ENCODE measurements at regions not wholly inside any gene's neighbourhood (a gene's known extent, or its start where the extent isn't known, plus 50 kb on each side); places are given as distances from the start of the nearest gene placed in this dataset.

- DNase-seq (ENCODE audit: low spot score), result no peak
- no peak overlapping the region for H3K27ac ChIP-seq (ENCODE audit: low read depth in 1 of 2, low read length in 2 of 2)
- no peak overlapping the region for H3K9ac ChIP-seq (ENCODE audit: low read depth in 1 of 2, low read length in 2 of 2)
- 87% methylated on average over 3 of the region's 3 CpGs for WGBS
- H3K4me3 ChIP-seq (ENCODE audit: low read depth in 1 of 3, low read length in 3 of 3), result no peak overlapping the region
- TF ChIP-seq ATF3 (IDR thresholded peaks at IDR 0.05), result no peak
- no peak for TF ChIP-seq REST (IDR thresholded peaks at IDR 0.05)
- no peak for TF ChIP-seq FOXA2 (IDR thresholded peaks at IDR 0.05)
- TF ChIP-seq GABPA (IDR thresholded peaks at IDR 0.05 in 1 of 2, conservative IDR thresholded peaks at IDR 0.05 in 1 of 2), result no peak
- no peak for TF ChIP-seq HNF4A (conservative IDR thresholded peaks at IDR 0.05)
- no peak for TF ChIP-seq FOXA1 (IDR thresholded peaks at IDR 0.05)
- TF ChIP-seq HNF4G (IDR thresholded peaks at IDR 0.05), result no peak
- TF ChIP-seq ZBTB33 (IDR thresholded peaks at IDR 0.05), result no peak
- no peak for TF ChIP-seq NR2F2 (IDR thresholded peaks at IDR 0.05)
- TF ChIP-seq EGR1 (IDR thresholded peaks at IDR 0.05; ENCODE audit: low read depth in 2 of 2), result no peak
- TF ChIP-seq RAD21 (IDR thresholded peaks at IDR 0.05), result no peak
- no peak for TF ChIP-seq YY1 (IDR thresholded peaks at IDR 0.05)
- no peak for TF ChIP-seq RXRA (IDR thresholded peaks at IDR 0.05)
- no peak for TF ChIP-seq MAX (IDR thresholded peaks at IDR 0.05)
- TF ChIP-seq JUND (IDR thresholded peaks at IDR 0.05), result no peak
- no peak for TF ChIP-seq SP1 (IDR thresholded peaks at IDR 0.05)
- no peak for TF ChIP-seq CTCF (IDR thresholded peaks at IDR 0.05; ENCODE audit: low read depth, low read length, missing input control)
- no peaks in the 10 kb centered on the region for H3K27me3 ChIP-seq (ENCODE audit: control insufficient read depth in 4 of 4, insufficient read depth in 4 of 4, low read length in 3 of 4)
- H3K36me3 ChIP-seq (ENCODE audit: control insufficient read depth in 4 of 4, insufficient read depth in 3 of 4, low read depth in 1 of 4, low read length in 3 of 4), result no peaks in the 10 kb centered on the region
- peaks cover 0 to 3% (median under 1%) of the 10 kb centered on the region in 4 donors for H3K4me1 ChIP-seq (ENCODE audit: control insufficient read depth in 4 of 4, insufficient read depth in 4 of 4, low read length in 3 of 4)
- H3K9me3 ChIP-seq (ENCODE audit: control insufficient read depth in 4 of 4, low read length in 3 of 4), result peaks cover 0 to 5% (median 2%) of the 10 kb centered on the region in 4 donors
These were observed 66.6 kb downstream of the ATXN3L start for GRCh38 chrX:13253223-13253622.

GRCh38 chrX:13252726-13253125 lies 67.1 kb downstream of the ATXN3L start:
- TF ChIP-seq FOXA1 (IDR thresholded peaks at IDR 0.05), result no peak
- TF ChIP-seq ZBTB33 (IDR thresholded peaks at IDR 0.05), result no peak
- TF ChIP-seq MAX (IDR thresholded peaks at IDR 0.05), result no peak
- no peak for TF ChIP-seq RAD21 (IDR thresholded peaks at IDR 0.05)
- no peak for TF ChIP-seq ATF3 (IDR thresholded peaks at IDR 0.05)
- TF ChIP-seq EGR1 (IDR thresholded peaks at IDR 0.05; ENCODE audit: low read depth in 2 of 2), result no peak
- no peak for TF ChIP-seq GABPA (IDR thresholded peaks at IDR 0.05 in 1 of 2, conservative IDR thresholded peaks at IDR 0.05 in 1 of 2)
- TF ChIP-seq JUND (IDR thresholded peaks at IDR 0.05), result no peak
- TF ChIP-seq REST (IDR thresholded peaks at IDR 0.05), result no peak
- Histone ChIP-seq H3K9ac (ENCODE audit: low read depth in 1 of 2, low read length in 2 of 2) (no peak overlapping the region), H3K27me3 (ENCODE audit: control insufficient read depth in 4 of 4, insufficient read depth in 4 of 4, low read length in 3 of 4) (no peaks in the 10 kb centered on the region), H3K9me3 (ENCODE audit: control insufficient read depth in 4 of 4, low read length in 3 of 4) (peaks cover 0 to 5% (median 2%) of the 10 kb centered on the region in 4 donors), H3K4me3 (ENCODE audit: low read depth in 1 of 3, low read length in 3 of 3) (no peak overlapping the region), H3K27ac (ENCODE audit: low read depth in 1 of 2, low read length in 2 of 2) (no peak overlapping the region), H3K4me1 (ENCODE audit: control insufficient read depth in 4 of 4, insufficient read depth in 4 of 4, low read length in 3 of 4) (peaks cover 0 to 3% (median under 1%) of the 10 kb centered on the region in 4 donors), H3K36me3 (ENCODE audit: control insufficient read depth in 4 of 4, insufficient read depth in 3 of 4, low read depth in 1 of 4, low read length in 3 of 4) (no peaks in the 10 kb centered on the region)
- DNase-seq (ENCODE audit: low spot score), result no peak
- 95% methylated on average over 4 of the region's 4 CpGs for WGBS

All from liver (tissue), 8 donors.